ENCODE measurements at regions not wholly inside any gene's neighbourhood (a gene's known extent, or its start where the extent isn't known, plus 50 kb on each side); places are given as distances from the start of the nearest gene placed in this dataset.

DNA sequence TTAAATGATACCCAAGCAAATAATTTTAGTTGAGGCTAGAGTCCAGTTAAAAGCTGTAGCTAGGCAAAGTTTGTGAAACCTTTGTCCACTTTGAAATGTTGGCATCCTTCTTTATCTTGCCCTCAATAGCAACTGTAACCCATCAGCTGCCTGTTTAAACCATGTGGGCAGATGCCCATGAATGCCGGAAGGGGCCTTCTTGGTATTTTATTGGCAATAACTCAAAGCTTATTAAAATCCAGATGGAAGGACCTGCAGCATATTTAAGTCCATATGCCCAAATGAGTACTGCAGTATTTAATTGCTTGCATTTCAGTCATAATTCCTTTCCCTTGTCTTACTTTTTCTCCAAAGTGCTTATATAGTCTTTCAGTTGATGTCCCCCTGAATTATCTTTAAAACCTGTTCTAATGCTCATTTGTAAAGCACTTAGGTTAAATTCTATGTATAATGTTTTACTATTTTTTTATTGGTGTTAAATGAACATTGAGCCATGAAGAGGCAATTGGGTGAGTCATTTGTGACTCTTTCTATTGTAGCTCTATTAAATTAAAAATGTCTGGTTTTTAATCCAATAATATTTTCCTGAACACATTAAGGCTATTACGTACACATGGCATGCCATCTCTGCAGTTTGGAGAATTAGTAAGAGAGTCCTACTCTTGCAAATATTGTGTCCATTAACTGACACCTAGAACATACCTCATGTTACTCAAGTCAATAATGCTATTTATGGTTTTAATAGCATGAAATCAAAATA is 225.3 kb downstream of the KCNJ2 start:
- Histone ChIP-seq H2BK5ac (ENCODE audit: low read depth, low read length, poor library complexity) (no peak overlapping the region), H3K79me2 (ENCODE audit: control insufficient read depth, insufficient read depth, low read length, poor library complexity) (no peaks in the 10 kb centered on the region), H3K4me3 (ENCODE audit: low read depth, low read length) (no peak overlapping the region), H3K27ac (ENCODE audit: low read depth, low read length) (no peak overlapping the region), H2AK5ac (ENCODE audit: low read length) (no peak overlapping the region), H3K9me3 (ENCODE audit: insufficient read depth, low read depth, low read length) (no peaks in the 10 kb centered on the region), H3K14ac (ENCODE audit: low read length) (no peak overlapping the region), H4K8ac (ENCODE audit: low read depth, low read length) (no peak overlapping the region), H3K9ac (ENCODE audit: low read length) (no peak overlapping the region), H2BK120ac (ENCODE audit: insufficient read depth, low read length, poor library complexity) (no peak overlapping the region), H3K79me1 (ENCODE audit: low read length) (no peaks in the 10 kb centered on the region), H3K4me2 (ENCODE audit: low read length) (no peak overlapping the region), H3K4me1 (ENCODE audit: control insufficient read depth in 1 of 2, insufficient read depth in 2 of 2, low read length in 2 of 2) (no peaks in the 10 kb centered on the region), H3K4ac (ENCODE audit: low read depth, low read length) (no peak overlapping the region), H3K36me3 (ENCODE audit: control insufficient read depth in 1 of 2, insufficient read depth in 2 of 2, low read length in 2 of 2) (no peaks in the 10 kb centered on the region), H3K18ac (ENCODE audit: low read length) (no peak overlapping the region), H2AFZ (ENCODE audit: insufficient read depth, low read length, poor library complexity) (no peak overlapping the region), H3K23ac (ENCODE audit: low read length) (no peak overlapping the region), H2BK12ac (ENCODE audit: low read length) (no peak overlapping the region), H4K91ac (ENCODE audit: low read depth, low read length) (no peak overlapping the region), H4K12ac (ENCODE audit: low read depth, low read length) (no peak overlapping the region), H3K27me3 (ENCODE audit: insufficient read depth, low read length) (no peaks in the 10 kb centered on the region)
- no peak for DNase-seq
- no CpG with 5 or more reads among the region's 2 CpGs for WGBS (ENCODE audit: extremely low coverage, insufficient coverage, insufficient read length)

GRCh38 chr17:70405492-70406220 is 236.3 kb downstream of the KCNJ2 start:
- Histone ChIP-seq H3K79me2 (ENCODE audit: control insufficient read depth, insufficient read depth, low read length, poor library complexity) (no peaks in the 10 kb centered on the region), H2BK120ac (ENCODE audit: insufficient read depth, low read length, poor library complexity) (no peak overlapping the region), H3K36me3 (ENCODE audit: control insufficient read depth in 1 of 2, insufficient read depth in 2 of 2, low read length in 2 of 2) (no peaks in the 10 kb centered on the region), H2AK5ac (ENCODE audit: low read length) (no peak overlapping the region), H3K27ac (ENCODE audit: low read depth, low read length) (no peak overlapping the region), H4K8ac (ENCODE audit: low read depth, low read length) (no peak overlapping the region), H3K23ac (ENCODE audit: low read length) (no peak overlapping the region), H3K9me3 (ENCODE audit: insufficient read depth, low read depth, low read length) (no peaks in the 10 kb centered on the region), H4K12ac (ENCODE audit: low read depth, low read length) (no peak overlapping the region), H2AFZ (ENCODE audit: insufficient read depth, low read length, poor library complexity) (no peak overlapping the region), H3K27me3 (ENCODE audit: insufficient read depth, low read length) (no peaks in the 10 kb centered on the region), H3K79me1 (ENCODE audit: low read length) (no peaks in the 10 kb centered on the region), H3K14ac (ENCODE audit: low read length) (no peak overlapping the region), H3K4me3 (ENCODE audit: low read depth, low read length) (no peak overlapping the region), H3K4me1 (ENCODE audit: control insufficient read depth in 1 of 2, insufficient read depth in 2 of 2, low read length in 2 of 2) (no peaks in the 10 kb centered on the region), H3K4me2 (ENCODE audit: low read length) (no peak overlapping the region), H3K9ac (ENCODE audit: low read length) (no peak overlapping the region), H2BK5ac (ENCODE audit: low read depth, low read length, poor library complexity) (no peak overlapping the region), H3K4ac (ENCODE audit: low read depth, low read length) (no peak overlapping the region), H2BK12ac (ENCODE audit: low read length) (no peak overlapping the region), H3K18ac (ENCODE audit: low read length) (no peak overlapping the region), H4K91ac (ENCODE audit: low read depth, low read length) (no peak overlapping the region)
- peak in 1 of 2 donors; percentile 7 for DNase-seq
- no CpG with 5 or more reads among the region's 1 CpG for WGBS (ENCODE audit: extremely low coverage, insufficient coverage, insufficient read length)

GRCh38 chr17:70407506-70407905 is 238.2 kb downstream of the KCNJ2 start:
- H3K4me1 ChIP-seq (ENCODE audit: control insufficient read depth in 1 of 2, insufficient read depth in 2 of 2, low read length in 2 of 2) = no peaks in the 10 kb centered on the region
- no peak overlapping the region for H2BK12ac ChIP-seq (ENCODE audit: low read length)
- no peak overlapping the region for H4K91ac ChIP-seq (ENCODE audit: low read depth, low read length)
- no peak overlapping the region for H3K18ac ChIP-seq (ENCODE audit: low read length)
- H3K4me3 ChIP-seq (ENCODE audit: low read depth, low read length) = no peak overlapping the region
- no peak overlapping the region for H3K23ac ChIP-seq (ENCODE audit: low read length)
- no peaks in the 10 kb centered on the region for H3K36me3 ChIP-seq (ENCODE audit: control insufficient read depth in 1 of 2, insufficient read depth in 2 of 2, low read length in 2 of 2)
- H2AK5ac ChIP-seq (ENCODE audit: low read length) = no peak overlapping the region
- H3K14ac ChIP-seq (ENCODE audit: low read length) = no peak overlapping the region
- H2BK5ac ChIP-seq (ENCODE audit: low read depth, low read length, poor library complexity) = no peak overlapping the region
- H3K4ac ChIP-seq (ENCODE audit: low read depth, low read length) = no peak overlapping the region
- no peak overlapping the region for H3K27ac ChIP-seq (ENCODE audit: low read depth, low read length)
- no peak overlapping the region for H3K4me2 ChIP-seq (ENCODE audit: low read length)
- peak in 1 of 2 donors; percentile 5 for DNase-seq
- no peaks in the 10 kb centered on the region for H3K79me2 ChIP-seq (ENCODE audit: control insufficient read depth, insufficient read depth, low read length, poor library complexity)
- no peak overlapping the region for H4K8ac ChIP-seq (ENCODE audit: low read depth, low read length)
- no peak overlapping the region for H4K12ac ChIP-seq (ENCODE audit: low read depth, low read length)
- WGBS (ENCODE audit: extremely low coverage, insufficient coverage, insufficient read length) = no CpG with 5 or more reads among the region's 3 CpGs
- H2AFZ ChIP-seq (ENCODE audit: insufficient read depth, low read length, poor library complexity) = no peak overlapping the region
- no peak overlapping the region for H2BK120ac ChIP-seq (ENCODE audit: insufficient read depth, low read length, poor library complexity)
- no peaks in the 10 kb centered on the region for H3K79me1 ChIP-seq (ENCODE audit: low read length)
- H3K27me3 ChIP-seq (ENCODE audit: insufficient read depth, low read length) = no peaks in the 10 kb centered on the region
- H3K9me3 ChIP-seq (ENCODE audit: insufficient read depth, low read depth, low read length) = no peaks in the 10 kb centered on the region
- no peak overlapping the region for H3K9ac ChIP-seq (ENCODE audit: low read length)

DNA sequence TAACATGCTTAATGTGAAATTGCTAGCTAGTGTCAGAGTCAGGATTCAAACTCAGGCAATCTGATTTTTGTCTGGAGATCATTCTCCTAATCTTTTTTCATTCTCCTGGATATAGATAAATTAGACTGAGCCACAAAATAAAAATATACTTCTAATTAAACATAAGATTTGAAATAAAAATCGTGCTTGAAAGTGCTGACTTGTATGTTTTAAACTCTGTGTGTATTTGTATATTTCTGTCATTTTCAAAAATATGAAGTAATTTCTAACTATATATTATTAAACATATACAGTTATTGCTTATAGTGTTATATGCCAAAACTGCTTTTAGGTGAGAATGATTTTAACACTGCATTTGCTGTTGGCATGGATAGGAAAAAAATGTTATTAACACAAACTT is 239.4 kb downstream of the KCNJ2 start:
- H3K79me2 ChIP-seq (ENCODE audit: control insufficient read depth, insufficient read depth, low read length, poor library complexity) = no peaks in the 10 kb centered on the region
- no peaks in the 10 kb centered on the region for H3K27me3 ChIP-seq (ENCODE audit: insufficient read depth, low read length)
- H3K14ac ChIP-seq (ENCODE audit: low read length) = no peak overlapping the region
- H2AFZ ChIP-seq (ENCODE audit: insufficient read depth, low read length, poor library complexity) = no peak overlapping the region
- H3K9me3 ChIP-seq (ENCODE audit: insufficient read depth, low read depth, low read length) = no peaks in the 10 kb centered on the region
- H4K12ac ChIP-seq (ENCODE audit: low read depth, low read length) = no peak overlapping the region
- no peak for DNase-seq
- H3K9ac ChIP-seq (ENCODE audit: low read length) = no peak overlapping the region
- H2AK5ac ChIP-seq (ENCODE audit: low read length) = no peak overlapping the region
- H3K36me3 ChIP-seq (ENCODE audit: control insufficient read depth in 1 of 2, insufficient read depth in 2 of 2, low read length in 2 of 2) = no peaks in the 10 kb centered on the region
- no peak overlapping the region for H4K8ac ChIP-seq (ENCODE audit: low read depth, low read length)
- no peak overlapping the region for H3K4me2 ChIP-seq (ENCODE audit: low read length)
- H3K4me1 ChIP-seq (ENCODE audit: control insufficient read depth in 1 of 2, insufficient read depth in 2 of 2, low read length in 2 of 2) = no peaks in the 10 kb centered on the region
- no peak overlapping the region for H3K27ac ChIP-seq (ENCODE audit: low read depth, low read length)
- H3K23ac ChIP-seq (ENCODE audit: low read length) = no peak overlapping the region
- no peak overlapping the region for H2BK120ac ChIP-seq (ENCODE audit: insufficient read depth, low read length, poor library complexity)
- H2BK12ac ChIP-seq (ENCODE audit: low read length) = no peak overlapping the region
- H4K91ac ChIP-seq (ENCODE audit: low read depth, low read length) = no peak overlapping the region
- no peaks in the 10 kb centered on the region for H3K79me1 ChIP-seq (ENCODE audit: low read length)
- H3K4ac ChIP-seq (ENCODE audit: low read depth, low read length) = no peak overlapping the region
- no peak overlapping the region for H2BK5ac ChIP-seq (ENCODE audit: low read depth, low read length, poor library complexity)
- WGBS (ENCODE audit: extremely low coverage, insufficient coverage, insufficient read length) = no CpG with 5 or more reads among the region's 1 CpG
- no peak overlapping the region for H3K18ac ChIP-seq (ENCODE audit: low read length)
- no peak overlapping the region for H3K4me3 ChIP-seq (ENCODE audit: low read depth, low read length)
